ENCODE measurements at regions not wholly inside any gene's neighbourhood (a gene's known extent, or its start where the extent isn't known, plus 50 kb on each side); places are given as distances from the start of the nearest gene placed in this dataset.

DNA sequence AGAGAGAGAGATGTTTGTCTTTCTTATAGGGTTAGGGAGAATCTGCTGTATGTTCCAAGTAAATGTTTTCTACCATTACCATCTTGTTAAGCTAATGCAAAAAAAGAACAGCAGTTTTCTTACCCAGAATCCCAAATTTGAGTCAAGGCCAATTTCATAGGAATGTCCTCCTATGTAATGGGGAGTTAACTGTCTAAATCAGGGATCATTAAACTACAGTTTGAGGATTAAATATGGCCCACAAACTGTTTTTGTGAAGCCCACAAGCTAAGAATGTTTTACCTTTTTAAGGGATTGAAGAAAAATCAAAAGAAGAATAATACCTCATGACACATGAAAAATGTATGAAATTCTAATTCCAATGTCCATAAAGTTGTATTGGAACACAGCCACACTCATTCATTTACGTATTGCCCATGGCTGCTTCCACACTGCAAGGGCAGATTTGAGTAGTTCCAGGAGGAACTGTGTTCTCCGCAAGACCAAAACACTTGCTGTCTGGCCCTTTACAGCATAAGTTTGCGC is 113.2 kb upstream of the SPRY1 start:
- H3K36me3 ChIP-seq (ENCODE audit: control insufficient read depth, insufficient read depth, low read length): no peaks in the 10 kb centered on the region
- Mint-ChIP-seq H3K9me3 (no peaks in the 10 kb centered on the region), H3K36me3 (peaks cover under 1% of the 10 kb centered on the region), H3K27ac (no peak overlapping the region), H3K4me1 (peaks cover 23 to 32% of the 10 kb centered on the region in 2 donors), H3K4me3 (no peak overlapping the region), H3K27me3 (ENCODE audit: low read depth in 2 of 2) (peaks cover 8 to 10% of the 10 kb centered on the region in 2 donors)
- DNase-seq (no peak), ATAC-seq (no peak)
- H3K9me3 ChIP-seq (ENCODE audit: control insufficient read depth, insufficient read depth, low read length): no peaks in the 10 kb centered on the region
- TF ChIP-seq CTCF (IDR thresholded peaks at IDR 0.05): no peak
- peaks cover 4% of the 10 kb centered on the region for H3K4me1 ChIP-seq (ENCODE audit: control insufficient read depth, insufficient read depth, low read length)
- no peaks in the 10 kb centered on the region for H3K27me3 ChIP-seq (ENCODE audit: control insufficient read depth, insufficient read depth, low read length)
- H3K27ac ChIP-seq (ENCODE audit: low read length): no peak overlapping the region
- intact Hi-C loops (cut with micrococcal nuclease): no loop called here
- 97% methylated on average over 3 of the region's 3 CpGs for WGBS (ENCODE audit: insufficient coverage)
- no peak overlapping the region for H3K4me3 ChIP-seq (ENCODE audit: low read length)

GRCh38 chr4:123284168-123284567 is 112.4 kb upstream of the SPRY1 start:
- H3K27me3 Mint-ChIP-seq (ENCODE audit: low read depth in 2 of 2): peaks cover 8 to 10% of the 10 kb centered on the region in 2 donors
- H3K27me3 ChIP-seq (ENCODE audit: control insufficient read depth, insufficient read depth, low read length): no peaks in the 10 kb centered on the region
- no peak for DNase-seq
- H3K4me3 Mint-ChIP-seq: no peak overlapping the region
- no peak for ATAC-seq
- WGBS (ENCODE audit: insufficient coverage): 17% methylated on average over 2 of the region's 2 CpGs
- peaks cover 30 to 39% of the 10 kb centered on the region in 2 donors for H3K4me1 Mint-ChIP-seq
- H3K9me3 Mint-ChIP-seq: no peaks in the 10 kb centered on the region
- H3K36me3 ChIP-seq (ENCODE audit: control insufficient read depth, insufficient read depth, low read length): no peaks in the 10 kb centered on the region
- no peak overlapping the region for H3K4me3 ChIP-seq (ENCODE audit: low read length)
- H3K36me3 Mint-ChIP-seq: no peaks in the 10 kb centered on the region
- no peak overlapping the region for H3K27ac Mint-ChIP-seq
- H3K9me3 ChIP-seq (ENCODE audit: control insufficient read depth, insufficient read depth, low read length): no peaks in the 10 kb centered on the region
- TF ChIP-seq CTCF (IDR thresholded peaks at IDR 0.05): no peak
- intact Hi-C loops (cut with micrococcal nuclease): no loop called here
- no peak overlapping the region for H3K27ac ChIP-seq (ENCODE audit: low read length)
- H3K4me1 ChIP-seq (ENCODE audit: control insufficient read depth, insufficient read depth, low read length): peaks cover 6% of the 10 kb centered on the region

DNA sequence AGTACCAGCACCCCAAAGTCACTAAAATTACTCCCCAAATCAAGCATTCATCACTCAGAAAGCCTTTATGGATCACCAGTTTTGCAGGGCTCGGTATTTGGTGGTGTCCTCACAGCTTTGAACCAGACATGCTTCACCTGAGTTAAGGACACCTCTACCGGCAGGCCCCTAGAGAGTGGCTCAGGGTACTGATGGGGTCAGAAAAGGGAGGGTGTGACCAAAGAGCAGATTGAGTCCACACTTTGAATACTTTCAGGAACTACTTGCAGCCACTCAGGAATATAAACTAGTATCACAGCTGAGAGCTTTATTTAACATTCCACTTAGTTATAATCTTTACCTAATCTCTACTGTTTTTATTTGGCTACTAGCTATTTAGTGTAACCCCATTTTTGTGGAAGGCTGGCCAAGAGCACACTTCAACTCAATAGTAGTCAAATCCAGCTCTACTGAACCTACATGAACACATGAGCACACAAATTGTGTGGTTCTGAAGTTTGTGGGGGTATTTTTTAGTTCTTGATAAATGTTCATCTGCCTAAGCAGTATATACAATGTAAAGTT is 109.6 kb upstream of the SPRY1 start:
- Mint-ChIP-seq H3K4me3 (no peak overlapping the region), H3K9me3 (peaks cover 2 to 4% of the 10 kb centered on the region in 2 donors), H3K36me3 (peaks cover 13% of the 10 kb centered on the region), H3K27me3 (ENCODE audit: low read depth in 2 of 2) (peaks cover 8 to 10% of the 10 kb centered on the region in 2 donors), H3K4me1 (peaks cover 42 to 62% of the 10 kb centered on the region in 2 donors), H3K27ac (no peak overlapping the region)
- Histone ChIP-seq H3K36me3 (ENCODE audit: control insufficient read depth, insufficient read depth, low read length) (no peaks in the 10 kb centered on the region), H3K27ac (ENCODE audit: low read length) (no peak overlapping the region), H3K27me3 (ENCODE audit: control insufficient read depth, insufficient read depth, low read length) (no peaks in the 10 kb centered on the region), H3K4me3 (ENCODE audit: low read length) (no peak overlapping the region), H3K4me1 (ENCODE audit: control insufficient read depth, insufficient read depth, low read length) (peaks cover 6% of the 10 kb centered on the region), H3K9me3 (ENCODE audit: control insufficient read depth, insufficient read depth, low read length) (peaks cover 5% of the 10 kb centered on the region)
- intact Hi-C loops (cut with micrococcal nuclease): no loop called here
- no peak for TF ChIP-seq CTCF (IDR thresholded peaks at IDR 0.05)
- 96% methylated on average over 2 of the region's 2 CpGs for WGBS (ENCODE audit: insufficient coverage)
- DNase-seq (no peak), ATAC-seq (no peak)

Data from natural killer cell (primary cell).